HepG2 (cell line): ENCODE measurements at regions not wholly inside any gene's neighbourhood (a gene's known extent, or its start where the extent isn't known, plus 50 kb on each side); places are given as distances from the start of the nearest gene placed in this dataset.

Source experiments
- ATAC-seq: fragments of 200-7000 bp; cut with Tn5 transposase; 3 replicates; pipeline ENCODE4 v1.9.1; 2020; ENCODE audit warnings: mild to moderate bottlenecking, moderate library complexity
- BruUV-seq: library from RNA; stranded (reverse); fragments of 400-500 nt; replicated peaks from 2 replicates; lab custom pipeline; 2021; lab: Mats Ljungman, UMichigan
- CTCF ChIA-PET: fragments of 300-600 bp; formaldehyde crosslinking; extraction: SDS; loops from one replicate; lab custom pipeline; 2021; ENCODE audit warnings: low total read pairs, inconsistent platforms, low intra/inter-chr PET ratio; lab: Yijun Ruan, JAX
- POLR2A ChIA-PET: fragments of 350-600 bp; sonication (Branson Sonifier 250); formaldehyde crosslinking; loops from one replicate; lab custom pipeline; 2020; ENCODE audit warnings: antibody characterized with exemption, inconsistent platforms; lab: Yijun Ruan, JAX
- DNase-seq: peaks from one replicate; pipeline ENCODE4 v3.0.0-alpha.2; 2015; ENCODE audit warnings: low spot score
- FAIRE-seq: peaks from 3 replicates; lab custom pipeline; 2011; peaks lifted over from hg19 to GRCh38; lab: Jason Lieb, UNC
- H2AFZ ChIP-seq: one replicate; pipeline ENCODE4 v1.6.1; 2011; ENCODE audit warnings: low read length, inconsistent platforms
- H3K27ac ChIP-seq: fragments of 300-600 bp; 3 replicates; pipeline ENCODE4 v1.8.0; 2011; ENCODE audit warnings: mixed run types, mild to moderate bottlenecking, mixed read lengths, low read length, inconsistent platforms; ENCODE audit not compliant: insufficient read depth; ENCODE audit errors: extremely low read length
- H3K27me3 ChIP-seq, 2 experiments: fragments of 200-600 bp in 1 of 2; 2 replicates in 1 of 2; 3 replicates in 1 of 2; pipeline versions ENCODE4 v1.6.0 to v1.8.0; 2011; ENCODE audit warnings: low read length in 2 of 2, mild to moderate bottlenecking in 2 of 2, moderate library complexity in 2 of 2, inconsistent platforms in 1 of 2; ENCODE audit not compliant: insufficient read depth in 2 of 2, control insufficient read depth in 1 of 2
- H3K36me3 ChIP-seq, 2 experiments: fragments of 200-600 bp in 1 of 2; replicated peaks in 1 of 2; 2 replicates in 1 of 2; 3 replicates in 1 of 2; pipeline versions ENCODE4 v1.5.1 to v1.8.0; 2011; ENCODE audit warnings: low read length in 2 of 2, inconsistent platforms in 1 of 2; ENCODE audit not compliant: insufficient read depth in 2 of 2, control insufficient read depth in 1 of 2
- H3K4me1 ChIP-seq: 2 replicates; pipeline ENCODE4 v1.5.1; 2012; ENCODE audit warnings: low read length, inconsistent platforms; ENCODE audit not compliant: insufficient read depth
- H3K4me2 ChIP-seq: 2 replicates; pipeline ENCODE4 v1.6.0; 2011; ENCODE audit warnings: low read depth, low read length, inconsistent platforms
- H3K4me3 ChIP-seq, 3 experiments: fragments of 200-600 bp in 1 of 3; sonication (generic), shearing (Covaris generic) in 1 of 3; replicated peaks in 1 of 3; 2 replicates each; pipeline ENCODE4 v1.5.1; 2011 to 2016; ENCODE audit warnings: low read length in 3 of 3, inconsistent platforms in 2 of 3, low read depth in 2 of 3, mild to moderate bottlenecking in 2 of 3, control low read depth in 1 of 3, mixed read lengths in 1 of 3; ENCODE audit not compliant: insufficient read depth in 1 of 3
- H3K79me2 ChIP-seq: one replicate; pipeline ENCODE4 v1.6.1; 2011; ENCODE audit warnings: low read length, inconsistent platforms; ENCODE audit not compliant: insufficient read depth
- H3K9ac ChIP-seq: 2 replicates; pipeline ENCODE4 v1.6.0; 2011; ENCODE audit warnings: mild to moderate bottlenecking, low read depth, low read length, inconsistent platforms; ENCODE audit not compliant: insufficient read depth
- H3K9me3 ChIP-seq: 2 replicates; pipeline ENCODE4 v1.5.1; 2012; ENCODE audit warnings: mild to moderate bottlenecking, low read length
- H4K20me1 ChIP-seq: 2 replicates; pipeline ENCODE4 v1.6.0; 2011; ENCODE audit warnings: inconsistent platforms, mild to moderate bottlenecking, low read length, moderate library complexity; ENCODE audit not compliant: insufficient read depth
- ARID2 ChIP-seq: sonication (generic); formaldehyde crosslinking; IDR thresholded peaks from 2 replicates; pipeline ENCODE4 v1.8.1; 2022; ENCODE audit warnings: mild to moderate bottlenecking, missing genetic modification reagents, borderline replicate concordance
- DNMT3B ChIP-seq: conservative IDR thresholded peaks from 2 replicates; pipeline ENCODE4 v1.6.1; 2016; ENCODE audit warnings: missing biosample characterization, control low read depth
- POGZ ChIP-seq: sonication (generic); formaldehyde crosslinking; IDR thresholded peaks from 2 replicates; pipeline ENCODE4 v1.4.0; 2020; ENCODE audit warnings: mild to moderate bottlenecking, missing genetic modification reagents
- RORA ChIP-seq: sonication (generic); formaldehyde crosslinking; IDR thresholded peaks from 2 replicates; pipeline ENCODE4 v1.5.0; 2020; ENCODE audit warnings: mild to moderate bottlenecking, missing genetic modification reagents, moderate library complexity
- RXRB ChIP-seq: IDR thresholded peaks from 2 replicates; pipeline ENCODE4 v1.6.1; 2016; ENCODE audit warnings: borderline replicate concordance, missing genetic modification reagents, missing compliant biosample characterization
- SKI ChIP-seq: fragments of 450-650 bp; IDR thresholded peaks from one replicate; pipeline ENCODE4 v1.6.1; 2018; ENCODE audit warnings: mild to moderate bottlenecking; ENCODE audit not compliant: partially characterized antibody
- STAT5B ChIP-seq: sonication (generic); formaldehyde crosslinking; IDR thresholded peaks from 2 replicates; pipeline ENCODE4 v1.4.0; 2020; ENCODE audit warnings: missing genetic modification reagents
- TAF1 ChIP-seq: sonication (generic); formaldehyde crosslinking; IDR thresholded peaks from 2 replicates; pipeline ENCODE4 v1.4.0; 2020; ENCODE audit warnings: missing genetic modification reagents
- U2AF1 ChIP-seq: fragments of 200-400 bp; formaldehyde crosslinking; optimal IDR thresholded peaks from 2 replicates; pipeline ENCODE3; 2017; ENCODE audit warnings: mild to moderate bottlenecking, low read depth, low read length
- ZBTB20 ChIP-seq: sonication (generic); formaldehyde crosslinking; IDR thresholded peaks from 2 replicates; pipeline ENCODE4 v1.8.1; 2023; ENCODE audit warnings: missing genetic modification reagents, low read depth, mild to moderate bottlenecking, borderline replicate concordance
- ZFYVE20 ChIP-seq: sonication (generic); formaldehyde crosslinking; IDR thresholded peaks from 2 replicates; pipeline ENCODE4 v1.8.0; 2023; ENCODE audit warnings: low read depth, mild to moderate bottlenecking, moderate library complexity, missing genetic modification reagents, borderline replicate concordance
- ZKSCAN5 ChIP-seq: sonication (generic); formaldehyde crosslinking; IDR thresholded peaks from 2 replicates; pipeline ENCODE4 v1.5.1; 2020; ENCODE audit warnings: mild to moderate bottlenecking, missing genetic modification reagents
- ZMYM2 ChIP-seq: sonication (generic); formaldehyde crosslinking; IDR thresholded peaks from 2 replicates; pipeline ENCODE4 v1.8.0; 2022; ENCODE audit warnings: mild to moderate bottlenecking, missing genetic modification reagents
- ZNF30 ChIP-seq: sonication (generic); formaldehyde crosslinking; IDR thresholded peaks from 2 replicates; pipeline ENCODE4 v1.5.0; 2020; ENCODE audit warnings: mild to moderate bottlenecking, missing genetic modification reagents
- ZNF558 ChIP-seq: sonication (generic); formaldehyde crosslinking; IDR thresholded peaks from 2 replicates; pipeline ENCODE4 v1.9.0; 2022; ENCODE audit warnings: mild to moderate bottlenecking, missing genetic modification reagents, borderline replicate concordance
- WGBS: methylation state at CpG from one replicate; pipeline ENCODE4 v1.1.6; 2017; ENCODE audit warnings: low lambda C conversion rate; 5-methylcytosine and 5-hydroxymethylcytosine counted together
- in situ Hi-C: cut with HindIII; loops from 2 replicates; pipeline ENCODE4 v1.10.0; 2017; ENCODE audit warnings: low pct_unique_long_range_greater_than_20kb; ENCODE audit not compliant: extremely low pct_ligation_motif_present
- intact Hi-C: fragments of 100-400 bp; cut with micrococcal nuclease; formaldehyde crosslinking; loops from one replicate; pipeline ENCODE4 v1.10.0; 2022; ENCODE audit not compliant: unreplicated experiment
- TF ChIP-seq, protein P1 (sequence below): sonication (generic); formaldehyde crosslinking; IDR thresholded peaks from 2 replicates; pipeline ENCODE4 v1.4.0; 2020; ENCODE audit warnings: missing genetic modification reagents
- TF ChIP-seq, protein P2 (sequence below): sonication (generic); formaldehyde crosslinking; IDR thresholded peaks from 2 replicates; pipeline ENCODE4 v1.4.0; 2020; ENCODE audit warnings: low read depth, mild to moderate bottlenecking, missing genetic modification reagents
- TF ChIP-seq, protein P3 (sequence below): sonication (generic); formaldehyde crosslinking; IDR thresholded peaks from 2 replicates; pipeline ENCODE4 v1.5.0; 2020; ENCODE audit warnings: mild to moderate bottlenecking, missing genetic modification reagents
- TF ChIP-seq, protein P4 (sequence below): IDR thresholded peaks from 2 replicates; pipeline ENCODE4 v1.6.1; 2012; ENCODE audit warnings: low read depth, low read length, improper control_type of control experiment

DNA sequence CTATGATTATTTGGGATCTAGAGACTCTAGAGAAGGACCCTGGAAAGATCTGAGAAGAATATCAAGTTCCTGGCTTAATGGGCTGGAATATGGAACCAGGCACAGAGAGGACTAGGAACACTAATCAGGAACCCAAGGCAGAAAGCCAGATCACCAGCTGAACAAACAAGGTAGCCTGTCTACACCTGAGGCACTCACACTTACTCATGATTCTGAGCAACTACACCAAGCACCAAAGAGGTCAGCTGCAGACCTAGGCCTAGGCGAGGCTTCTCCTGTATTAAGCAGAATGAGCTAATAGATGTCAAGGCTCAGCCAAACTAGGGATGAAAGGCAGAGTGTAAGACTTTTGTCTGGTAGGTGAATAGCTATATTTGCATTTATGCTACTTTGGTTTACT, 368.1 kb downstream of the LTN1 start (continued):
- TF ChIP-seq DNMT3B (CRISPR knock-in tag) (no peak), TAF1 (CRISPR knock-in tag) (no peak), ARID2 (CRISPR knock-in tag) (no peak), RXRB (no peak), STAT5B (CRISPR knock-in tag) (no peak)
- TF ChIP-seq, protein P1, sequence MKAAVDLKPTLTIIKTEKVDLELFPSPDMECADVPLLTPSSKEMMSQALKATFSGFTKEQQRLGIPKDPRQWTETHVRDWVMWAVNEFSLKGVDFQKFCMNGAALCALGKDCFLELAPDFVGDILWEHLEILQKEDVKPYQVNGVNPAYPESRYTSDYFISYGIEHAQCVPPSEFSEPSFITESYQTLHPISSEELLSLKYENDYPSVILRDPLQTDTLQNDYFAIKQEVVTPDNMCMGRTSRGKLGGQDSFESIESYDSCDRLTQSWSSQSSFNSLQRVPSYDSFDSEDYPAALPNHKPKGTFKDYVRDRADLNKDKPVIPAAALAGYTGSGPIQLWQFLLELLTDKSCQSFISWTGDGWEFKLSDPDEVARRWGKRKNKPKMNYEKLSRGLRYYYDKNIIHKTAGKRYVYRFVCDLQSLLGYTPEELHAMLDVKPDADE (CRISPR knock-in tag): no peak
- TF ChIP-seq, all 625 proteins: peak for 0

DNA sequence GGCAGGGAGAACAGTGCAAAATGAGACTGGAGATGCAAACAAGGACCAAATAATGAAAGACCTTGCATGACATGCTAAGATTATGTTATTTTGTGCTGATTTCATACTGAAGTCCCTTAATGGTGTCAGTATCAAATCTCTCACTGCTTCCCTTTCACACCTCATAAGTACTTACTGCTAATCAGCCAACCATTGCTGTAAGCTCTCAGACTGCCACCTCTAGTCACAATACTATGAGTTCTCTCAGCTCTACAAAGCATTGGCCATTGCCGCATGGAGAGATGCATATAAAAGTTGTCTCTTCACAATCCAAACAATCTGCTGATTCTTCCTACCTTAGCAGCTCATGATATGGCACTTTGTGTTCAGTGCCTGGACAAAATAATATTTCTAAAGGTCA, 375.4 kb downstream of the LTN1 start:
- peaks cover 16% of the 10 kb centered on the region; the same call in 1 of the 2 replicates for H3K9me3 ChIP-seq
- DNase-seq (no peak), ATAC-seq (no peak), FAIRE-seq (no peak)
- no peak overlapping the region for H3K27ac ChIP-seq
- POLR2A ChIA-PET: no interaction called here
- no peak overlapping the region for H2AFZ ChIP-seq
- no peak overlapping the region for H3K9ac ChIP-seq
- no peak overlapping the region for H3K4me2 ChIP-seq
- no peak overlapping the region for H3K4me3 ChIP-seq
- in situ Hi-C loops (no loop called here), intact Hi-C loops (no loop called here)
- no peaks in the 10 kb centered on the region for H3K36me3 ChIP-seq
- H3K27me3 ChIP-seq: no peaks in the 10 kb centered on the region
- H3K4me1 ChIP-seq: no peaks in the 10 kb centered on the region
- no TSS peak for BruUV-seq
- H3K79me2 ChIP-seq: no peaks in the 10 kb centered on the region
- no peaks in the 10 kb centered on the region for H4K20me1 ChIP-seq
- CTCF ChIA-PET: no interaction called here
- WGBS: 92% methylated on average over 1 of the region's 1 CpG
- TF ChIP-seq U2AF1 (no peak), ZFYVE20 (CRISPR knock-in tag) (no peak), ZMYM2 (CRISPR knock-in tag) (no peak), ZNF558 (CRISPR knock-in tag) (no peak), POGZ (no peak), ZKSCAN5 (no peak), SKI (no peak), ZNF30 (CRISPR knock-in tag) (no peak), ZBTB20 (CRISPR knock-in tag) (no peak), RORA (CRISPR knock-in tag) (no peak)
- TF ChIP-seq, protein P2, sequence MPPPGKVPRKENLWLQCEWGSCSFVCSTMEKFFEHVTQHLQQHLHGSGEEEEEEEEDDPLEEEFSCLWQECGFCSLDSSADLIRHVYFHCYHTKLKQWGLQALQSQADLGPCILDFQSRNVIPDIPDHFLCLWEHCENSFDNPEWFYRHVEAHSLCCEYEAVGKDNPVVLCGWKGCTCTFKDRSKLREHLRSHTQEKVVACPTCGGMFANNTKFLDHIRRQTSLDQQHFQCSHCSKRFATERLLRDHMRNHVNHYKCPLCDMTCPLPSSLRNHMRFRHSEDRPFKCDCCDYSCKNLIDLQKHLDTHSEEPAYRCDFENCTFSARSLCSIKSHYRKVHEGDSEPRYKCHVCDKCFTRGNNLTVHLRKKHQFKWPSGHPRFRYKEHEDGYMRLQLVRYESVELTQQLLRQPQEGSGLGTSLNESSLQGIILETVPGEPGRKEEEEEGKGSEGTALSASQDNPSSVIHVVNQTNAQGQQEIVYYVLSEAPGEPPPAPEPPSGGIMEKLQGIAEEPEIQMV: no peak
- TF ChIP-seq, protein P3, sequence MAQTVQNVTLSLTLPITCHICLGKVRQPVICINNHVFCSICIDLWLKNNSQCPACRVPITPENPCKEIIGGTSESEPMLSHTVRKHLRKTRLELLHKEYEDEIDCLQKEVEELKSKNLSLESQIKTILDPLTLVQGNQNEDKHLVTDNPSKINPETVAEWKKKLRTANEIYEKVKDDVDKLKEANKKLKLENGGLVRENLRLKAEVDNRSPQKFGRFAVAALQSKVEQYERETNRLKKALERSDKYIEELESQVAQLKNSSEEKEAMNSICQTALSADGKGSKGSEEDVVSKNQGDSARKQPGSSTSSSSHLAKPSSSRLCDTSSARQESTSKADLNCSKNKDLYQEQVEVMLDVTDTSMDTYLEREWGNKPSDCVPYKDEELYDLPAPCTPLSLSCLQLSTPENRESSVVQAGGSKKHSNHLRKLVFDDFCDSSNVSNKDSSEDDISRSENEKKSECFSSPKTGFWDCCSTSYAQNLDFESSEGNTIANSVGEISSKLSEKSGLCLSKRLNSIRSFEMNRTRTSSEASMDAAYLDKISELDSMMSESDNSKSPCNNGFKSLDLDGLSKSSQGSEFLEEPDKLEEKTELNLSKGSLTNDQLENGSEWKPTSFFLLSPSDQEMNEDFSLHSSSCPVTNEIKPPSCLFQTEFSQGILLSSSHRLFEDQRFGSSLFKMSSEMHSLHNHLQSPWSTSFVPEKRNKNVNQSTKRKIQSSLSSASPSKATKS: no peak
- TF ChIP-seq, protein P4, sequence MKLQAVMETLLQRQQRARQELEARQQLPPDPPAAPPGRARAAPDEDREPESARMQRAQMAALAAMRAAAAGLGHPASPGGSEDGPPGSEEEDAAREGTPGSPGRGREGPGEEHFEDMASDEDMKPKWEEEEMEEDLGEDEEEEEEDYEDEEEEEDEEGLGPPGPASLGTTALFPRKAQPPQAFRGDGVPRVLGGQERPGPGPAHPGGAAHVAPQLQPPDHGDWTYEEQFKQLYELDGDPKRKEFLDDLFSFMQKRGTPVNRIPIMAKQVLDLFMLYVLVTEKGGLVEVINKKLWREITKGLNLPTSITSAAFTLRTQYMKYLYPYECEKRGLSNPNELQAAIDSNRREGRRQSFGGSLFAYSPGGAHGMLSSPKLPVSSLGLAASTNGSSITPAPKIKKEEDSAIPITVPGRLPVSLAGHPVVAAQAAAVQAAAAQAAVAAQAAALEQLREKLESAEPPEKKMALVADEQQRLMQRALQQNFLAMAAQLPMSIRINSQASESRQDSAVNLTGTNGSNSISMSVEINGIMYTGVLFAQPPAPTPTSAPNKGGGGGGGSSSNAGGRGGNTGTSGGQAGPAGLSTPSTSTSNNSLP: no peak
